Putamen (tissue), 1 donor: ENCODE measurements at regions not wholly inside any gene's neighbourhood (a gene's known extent, or its start where the extent isn't known, plus 50 kb on each side); places are given as distances from the start of the nearest gene placed in this dataset.

Experiments
- DNase-seq: peaks from one replicate; pipeline ENCODE4 v3.0.0-alpha.2; 2016; ENCODE audit warnings: low spot score

- no peak for DNase-seq
Observed at GRCh38 chr16:80081846-80082245, 458.9 kb upstream of the DYNLRB2 start.

DNA sequence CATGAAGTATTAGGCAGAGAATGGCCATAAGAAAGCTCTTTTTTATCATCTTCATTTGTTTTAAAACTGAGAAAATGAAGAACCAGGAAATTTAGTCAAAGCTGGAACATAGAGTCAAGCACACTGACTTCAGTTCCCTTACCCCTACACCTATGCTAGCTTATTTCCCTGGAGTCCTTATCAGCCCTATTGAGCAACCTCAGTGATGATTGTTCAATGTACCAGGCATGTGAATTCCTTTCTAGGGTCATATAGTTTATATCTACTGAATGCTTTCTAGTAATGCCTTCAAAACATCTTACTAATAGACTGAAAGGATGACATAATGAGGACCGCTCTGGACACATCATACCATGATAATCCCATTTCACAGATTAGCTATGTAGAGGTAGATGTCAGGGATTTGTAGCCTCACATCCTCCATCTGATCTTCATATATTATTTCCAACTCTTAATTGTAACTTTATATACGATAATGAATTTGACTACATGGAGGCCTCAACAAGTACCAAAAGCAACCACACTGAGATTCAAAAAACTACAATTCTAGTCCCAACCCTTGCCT, 460.4 kb upstream of the DYNLRB2 start:
- DNase-seq, result no peak

- DNase-seq, result no peak
Observed at GRCh38 chr16:80079072-80079471, 461.7 kb upstream of the DYNLRB2 start.

- DNase-seq, result no peak
Observed at GRCh38 chr16:80077696-80078095, 463.1 kb upstream of the DYNLRB2 start.

GRCh38 chr16:80074329-80074728, 466.5 kb upstream of the DYNLRB2 start:
- no peak for DNase-seq

- no peak for DNase-seq
Observed at GRCh38 chr16:80071964-80072456, 468.8 kb upstream of the DYNLRB2 start.

DNA sequence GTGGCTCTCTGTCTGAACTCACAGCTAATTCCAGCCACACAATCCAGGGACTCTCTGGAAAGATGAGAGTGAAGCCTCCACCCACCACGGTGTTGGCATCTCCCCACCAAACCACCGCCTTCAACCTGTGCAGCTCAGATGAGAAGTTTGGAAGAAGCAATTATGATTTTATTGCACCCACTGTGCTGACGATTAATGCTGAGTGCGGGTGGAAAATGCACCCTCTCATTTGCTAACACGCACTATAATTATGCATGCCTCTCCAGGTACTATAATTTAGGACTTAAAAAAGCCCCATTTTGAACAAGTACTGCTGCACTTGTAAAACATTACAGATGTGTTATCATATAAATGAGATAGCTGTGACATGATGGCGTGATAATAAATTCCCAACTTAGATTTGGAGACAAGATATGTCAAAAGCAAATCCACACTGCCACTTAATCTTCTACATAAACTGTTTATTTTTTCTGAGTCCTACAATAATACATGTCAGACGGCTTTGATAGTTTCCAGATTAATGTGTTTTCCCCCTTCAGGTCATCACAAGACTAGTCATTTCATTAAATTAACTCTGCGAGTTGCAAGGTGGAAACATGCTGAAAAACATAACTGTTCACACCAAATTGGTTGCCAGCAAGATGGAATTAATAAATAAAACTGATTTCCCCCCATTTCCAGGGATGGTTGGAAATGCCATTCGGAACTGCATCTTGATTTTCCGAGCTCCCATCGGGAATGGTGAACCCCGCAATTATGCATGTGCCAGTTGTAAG, 466.5 kb upstream of the MAF start:
- peak; percentile 60 for DNase-seq

DNA sequence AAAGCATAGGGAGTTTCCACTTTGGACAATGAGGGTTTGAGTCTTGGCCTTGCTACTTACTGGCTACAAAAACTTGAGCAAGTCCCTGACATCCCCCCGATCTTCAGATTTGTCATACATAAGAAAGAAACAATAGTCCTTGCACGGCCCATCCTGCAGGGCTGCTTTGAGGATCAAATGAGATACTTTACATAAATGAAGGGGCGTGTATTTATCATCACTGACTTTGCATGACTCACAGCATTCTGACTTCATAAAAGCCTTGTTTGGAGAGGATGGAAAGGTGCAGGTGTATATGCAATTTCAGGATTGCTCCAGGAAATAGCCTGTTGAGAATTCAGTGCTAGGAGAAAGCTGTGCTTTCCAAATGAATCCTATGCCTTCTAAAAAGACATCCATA, 465.0 kb upstream of the MAF start:
- DNase-seq, result no peak

GRCh38 chr16:80063713-80064069, 463.2 kb upstream of the MAF start:
- DNase-seq, result no peak

DNA sequence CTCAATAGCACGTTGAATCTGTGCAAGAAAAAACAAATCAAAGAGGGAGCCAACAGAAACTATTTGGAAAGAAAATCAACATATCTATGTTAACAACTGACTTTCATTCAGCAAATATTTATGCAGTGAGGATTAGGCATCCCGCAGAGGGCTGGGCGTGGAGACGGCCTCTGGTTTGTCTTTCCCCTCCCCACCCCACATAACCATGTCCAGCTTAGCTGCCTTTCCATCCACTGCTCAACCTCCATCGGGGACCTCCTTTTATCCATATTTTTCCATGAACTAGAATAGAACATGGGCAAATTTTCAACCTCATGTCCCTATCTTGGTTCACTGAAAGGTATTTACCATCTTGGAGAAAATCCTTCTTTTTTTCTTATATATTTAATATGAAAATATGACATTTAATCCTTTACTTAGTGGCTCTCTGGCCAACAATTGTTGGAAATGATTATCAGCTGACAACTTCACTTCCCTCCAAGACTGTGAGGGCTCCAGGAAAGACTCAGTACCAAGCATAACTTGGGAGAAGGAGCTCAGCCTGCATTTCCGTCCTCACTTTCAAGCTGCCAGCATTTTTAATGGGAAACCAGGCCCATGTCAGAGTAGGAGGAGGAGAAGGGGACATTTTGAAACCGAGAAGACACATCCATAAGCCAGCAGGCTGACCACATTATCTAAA, 462.6 kb upstream of the MAF start:
- DNase-seq, result no peak

- no peak for DNase-seq
Observed at GRCh38 chr16:80062361-80063030, 462.0 kb upstream of the MAF start.

DNA sequence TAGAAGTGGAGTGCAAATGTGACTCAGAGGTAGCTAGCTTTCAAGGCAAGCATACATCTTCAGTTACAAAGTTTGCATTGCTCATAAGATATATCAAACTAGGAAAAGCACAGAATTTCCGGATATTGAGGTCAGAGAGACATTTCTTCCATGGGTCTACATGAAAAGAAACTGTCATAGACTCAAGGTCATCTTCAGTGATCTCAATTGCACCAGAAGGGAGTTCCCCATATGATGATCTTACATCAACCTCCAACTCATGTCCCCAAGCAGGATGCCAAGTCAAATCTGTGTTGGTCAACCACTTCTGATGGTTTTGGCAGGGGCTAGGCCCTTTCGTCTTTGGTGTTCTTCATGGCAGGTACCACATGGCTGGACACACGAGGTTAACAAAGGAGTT, 459.9 kb upstream of the MAF start:
- no peak for DNase-seq

GRCh38 chr16:80059836-80060235, 459.3 kb upstream of the MAF start:
- DNase-seq, result no peak

DNA sequence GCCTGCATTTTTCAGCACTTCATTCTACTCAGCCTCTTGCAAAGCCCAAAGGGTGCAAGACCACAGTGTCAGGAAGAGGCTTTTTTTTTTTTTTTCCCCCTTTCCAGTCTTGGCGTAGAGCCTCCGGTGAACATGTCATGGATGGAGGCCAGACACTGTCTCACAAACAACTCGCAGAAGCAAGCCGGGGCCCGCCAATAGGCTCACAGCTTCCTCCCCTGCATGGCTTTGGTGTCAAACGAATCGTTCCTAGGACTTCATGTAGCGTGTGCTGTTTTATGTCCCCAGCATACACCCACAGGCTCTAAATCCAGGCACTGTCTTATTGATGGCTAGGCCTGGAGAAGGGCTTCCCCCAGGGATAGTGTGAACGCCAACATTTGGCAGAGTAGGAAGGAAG, 457.7 kb upstream of the MAF start:
- DNase-seq, result no peak

DNA sequence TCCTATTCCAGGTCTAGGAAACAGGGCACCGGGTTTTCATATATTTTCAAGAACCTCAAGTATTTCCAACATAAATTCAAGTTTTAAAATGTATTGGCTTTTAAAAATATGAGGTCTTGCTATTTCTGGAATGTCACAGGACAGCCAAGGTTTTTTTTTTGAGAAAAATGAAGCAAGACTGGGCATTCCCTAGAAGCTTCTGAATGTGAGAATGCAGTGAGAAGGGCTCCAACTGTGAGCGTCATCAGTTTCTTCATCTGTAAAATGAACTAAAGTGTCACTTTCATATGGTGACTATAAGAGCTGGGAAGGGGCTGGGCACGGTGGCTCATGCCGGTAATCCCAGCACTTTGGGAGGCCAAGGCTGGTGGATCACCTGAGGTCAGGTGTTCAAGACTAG, 455.8 kb upstream of the MAF start:
- no peak for DNase-seq

GRCh38 chr16:80055831-80056230, 455.3 kb upstream of the MAF start:
- no peak for DNase-seq

DNA sequence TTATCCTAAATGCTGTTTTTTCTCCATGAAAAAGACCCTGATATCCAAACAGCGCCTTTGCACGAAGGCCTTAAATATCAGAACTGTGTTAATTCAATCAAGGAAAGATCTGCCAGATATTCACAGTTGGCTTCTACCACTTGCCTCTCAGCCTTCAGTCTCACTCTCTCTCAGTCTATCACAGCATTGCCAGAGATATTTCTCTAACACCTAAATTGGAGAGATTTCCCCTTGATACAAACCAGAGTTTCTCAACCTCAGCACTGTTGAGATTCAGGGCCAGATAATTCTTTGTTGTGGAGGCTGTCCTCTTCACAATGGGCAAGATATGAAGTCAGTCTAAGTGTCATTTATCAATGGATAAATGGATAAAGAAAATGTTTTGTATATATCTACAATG, 454.1 kb upstream of the MAF start:
- DNase-seq, result no peak

DNA sequence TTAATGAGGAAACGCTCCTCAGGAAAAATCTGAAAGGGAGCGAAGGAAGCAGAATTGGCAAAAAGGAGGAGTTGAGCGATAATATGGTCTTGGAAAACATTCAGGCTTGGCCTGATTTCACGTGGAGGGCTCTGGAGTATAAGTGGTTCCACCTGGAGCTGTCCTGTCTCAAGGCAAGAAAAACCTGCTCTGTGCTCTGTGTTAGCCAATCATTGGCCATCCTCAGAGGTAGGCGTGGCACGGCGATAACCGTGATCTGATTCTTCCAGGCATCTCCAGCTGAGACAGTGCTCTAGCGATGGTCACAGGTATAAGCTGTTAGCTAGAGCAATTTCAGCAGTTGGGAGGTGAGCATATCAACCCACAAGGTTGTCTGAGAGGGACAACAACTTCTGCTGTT, 450.5 kb upstream of the MAF start:
- DNase-seq, result no peak

GRCh38 chr16:80048250-80048649, 447.7 kb upstream of the MAF start:
- no peak for DNase-seq

GRCh38 chr16:80047842-80048241, 447.3 kb upstream of the MAF start:
- DNase-seq, result no peak

GRCh38 chr16:80046848-80047247, 446.3 kb upstream of the MAF start:
- no peak for DNase-seq

DNA sequence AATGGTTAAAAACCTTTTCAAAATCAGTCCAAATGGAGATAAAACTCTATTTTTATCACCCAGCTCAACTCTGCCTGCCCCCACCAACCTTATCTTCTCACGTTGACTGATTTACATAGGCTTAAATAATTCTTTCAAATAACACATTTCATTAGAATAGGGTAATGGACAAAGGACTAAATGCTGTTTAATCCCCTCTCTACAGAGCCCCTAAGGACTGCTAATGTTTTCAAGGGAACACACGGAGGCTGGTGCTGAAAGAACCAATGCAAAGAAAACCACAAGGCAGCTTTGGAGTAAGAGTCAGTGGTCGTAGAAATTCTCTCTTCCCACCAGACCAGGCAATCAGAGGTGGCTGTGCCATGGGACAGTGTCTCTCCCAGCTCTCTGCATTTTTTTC, 445.7 kb upstream of the MAF start:
- DNase-seq, result no peak

GRCh38 chr16:80045861-80046260, 445.3 kb upstream of the MAF start:
- no peak for DNase-seq
